ENCODE measurements at regions not wholly inside any gene's neighbourhood (a gene's known extent, or its start where the extent isn't known, plus 50 kb on each side); places are given as distances from the start of the nearest gene placed in this dataset.
"Not testable (repeated sequence)": the region's sequence is repeated elsewhere in the genome, so short reads cannot be mapped to it uniquely, and the experiment has no call there.

GRCh38 chr5:117143406-117143805 lies 568.8 kb upstream of the SEMA6A start:
- no peak for DNase-seq (ENCODE audit: low read depth in 4 of 4, low spot score in 2 of 4)

- DNase-seq (ENCODE audit: low read depth in 4 of 4, low spot score in 2 of 4) = no peak
Measured at GRCh38 chr5:117138523-117138922, 563.9 kb upstream of the SEMA6A start.

- no peak for DNase-seq (ENCODE audit: low read depth in 4 of 4, low spot score in 2 of 4)
Measured at GRCh38 chr5:117135851-117136250, 561.2 kb upstream of the SEMA6A start.

- DNase-seq (ENCODE audit: low read depth in 4 of 4, low spot score in 2 of 4) = no peak
Measured at GRCh38 chr5:117133198-117133597, 558.6 kb upstream of the SEMA6A start.

GRCh38 chr5:117131876-117132275 lies 557.3 kb upstream of the SEMA6A start:
- no peak for DNase-seq (ENCODE audit: low read depth in 4 of 4, low spot score in 2 of 4)

GRCh38 chr5:117131048-117131679 lies 556.5 kb upstream of the SEMA6A start:
- DNase-seq (ENCODE audit: low read depth in 4 of 4, low spot score in 2 of 4) = no peak

GRCh38 chr5:117118499-117118898 lies 543.9 kb upstream of the SEMA6A start:
- DNase-seq (ENCODE audit: low read depth in 4 of 4, low spot score in 2 of 4) = no peak

- not testable (repeated sequence) for DNase-seq (ENCODE audit: low read depth in 4 of 4, low spot score in 2 of 4)
Measured at GRCh38 chr5:117117314-117117713, 542.7 kb upstream of the SEMA6A start.

- DNase-seq (ENCODE audit: low read depth in 4 of 4, low spot score in 2 of 4) = no peak
Measured at GRCh38 chr5:117110548-117110947, 535.9 kb upstream of the SEMA6A start.

- no peak for DNase-seq (ENCODE audit: low read depth in 4 of 4, low spot score in 2 of 4)
Measured at GRCh38 chr5:117107859-117108258, 533.2 kb upstream of the SEMA6A start.

- no peak for DNase-seq (ENCODE audit: low read depth in 4 of 4, low spot score in 2 of 4)
Measured at GRCh38 chr5:117103703-117104102, 529.1 kb upstream of the SEMA6A start.

GRCh38 chr5:117102591-117102990 lies 528.0 kb upstream of the SEMA6A start:
- DNase-seq (ENCODE audit: low read depth in 4 of 4, low spot score in 2 of 4) = no peak

GRCh38 chr5:117100176-117100575 lies 525.6 kb upstream of the SEMA6A start:
- no peak for DNase-seq (ENCODE audit: low read depth in 4 of 4, low spot score in 2 of 4)

- no peak for DNase-seq (ENCODE audit: low read depth in 4 of 4, low spot score in 2 of 4)
Measured at GRCh38 chr5:117098094-117098493, 523.5 kb upstream of the SEMA6A start.

GRCh38 chr5:117095346-117096332 lies 521.0 kb upstream of the SEMA6A start:
- DNase-seq (ENCODE audit: low read depth in 4 of 4, low spot score in 2 of 4) = no peak

- no peak for DNase-seq (ENCODE audit: low read depth in 4 of 4, low spot score in 2 of 4)
Measured at GRCh38 chr5:117094114-117094815, 519.6 kb upstream of the SEMA6A start.

- DNase-seq (ENCODE audit: low read depth in 4 of 4, low spot score in 2 of 4) = no peak
Measured at GRCh38 chr5:117093653-117094052, 519.0 kb upstream of the SEMA6A start.

- no peak for DNase-seq (ENCODE audit: low read depth in 4 of 4, low spot score in 2 of 4)
Measured at GRCh38 chr5:117089001-117089400, 514.4 kb upstream of the SEMA6A start.

GRCh38 chr5:117088176-117088575 lies 513.6 kb upstream of the SEMA6A start:
- no peak for DNase-seq (ENCODE audit: low read depth in 4 of 4, low spot score in 2 of 4)

- DNase-seq (ENCODE audit: low read depth in 4 of 4, low spot score in 2 of 4) = no peak
Measured at GRCh38 chr5:117084067-117084466, 509.4 kb upstream of the SEMA6A start.

GRCh38 chr5:117082977-117083376 lies 508.4 kb upstream of the SEMA6A start:
- DNase-seq (ENCODE audit: low read depth in 4 of 4, low spot score in 2 of 4) = no peak

All from left renal cortex interstitium (tissue), 4 donors.